HCT116 (cell line): ENCODE measurements at regions not wholly inside any gene's neighbourhood (a gene's known extent, or its start where the extent isn't known, plus 50 kb on each side); places are given as distances from the start of the nearest gene placed in this dataset.
"Not testable (repeated sequence)": the region's sequence is repeated elsewhere in the genome, so short reads cannot be mapped to it uniquely, and the experiment has no call there.

Experiments used
- ATAC-seq: fragments of 200-7000 bp; cut with Tn5 transposase; 2 replicates; pipeline ENCODE4 v1.9.1; 2020; ENCODE audit warnings: mild to moderate bottlenecking, moderate library complexity
- BruUV-seq: library from RNA; stranded (reverse); fragments of 400-500 nt; replicated peaks from 2 replicates; lab custom pipeline; 2021; lab: Mats Ljungman, UMichigan
- CTCF ChIA-PET: fragments of 300-600 bp; sonication (Branson Sonifier 250); formaldehyde crosslinking; loops from one replicate; lab custom pipeline; 2021; ENCODE audit warnings: antibody characterized with exemption; lab: Charles Lee
- POLR2A ChIA-PET: fragments of 300-600, 350-600 bp; sonication (Branson Sonifier 250); formaldehyde crosslinking; loops from one replicate; lab custom pipeline; 2021; ENCODE audit warnings: antibody characterized with exemption; lab: Charles Lee
- RAD21 ChIA-PET, 2 experiments: fragments of 300-600 bp; sonication (Branson Sonifier 250); formaldehyde crosslinking; loops; one replicate each; lab custom pipeline; 2023; ENCODE audit warnings: low total read pairs in 2 of 2; ENCODE audit not compliant: uncharacterized antibody in 2 of 2, unreplicated experiment in 2 of 2, low non-redundant PET in 1 of 2; lab: Charles Lee
- DNase-seq: peaks from one replicate; pipeline ENCODE4 v3.0.0-alpha.2; 2010; ENCODE audit warnings: low read depth, low spot score
- H2AFZ ChIP-seq: fragments of 200-600 bp; shearing (Covaris generic), sonication (generic); 2 replicates; pipeline ENCODE4 v1.6.1; 2017; ENCODE audit warnings: low read depth, mixed run types, mixed read lengths, antibody characterized with exemption, low read length; ENCODE audit not compliant: poor library complexity, severe bottlenecking
- H3K27ac ChIP-seq: 2 replicates; pipeline ENCODE4 v1.5.1; 2012; ENCODE audit warnings: low read depth, low read length
- H3K27me3 ChIP-seq: fragments of 200-600 bp; sonication (generic); 2 replicates; pipeline ENCODE4 v1.6.1; 2016; ENCODE audit warnings: mixed run types, low read length, mixed read lengths; ENCODE audit not compliant: insufficient read depth
- H3K36me3 ChIP-seq, 2 experiments: fragments of 200-500 bp in 1 of 2; fragments of 200-600 bp in 1 of 2; sonication (Bioruptor generic) in 1 of 2; sonication (generic) in 1 of 2; 2 replicates each; pipeline versions ENCODE4 v1.5.1 to v1.6.1; 2014 to 2016; ENCODE audit warnings: low read length in 2 of 2, inconsistent platforms in 1 of 2, mixed read lengths in 1 of 2, mixed run types in 1 of 2; ENCODE audit not compliant: insufficient read depth in 2 of 2, control insufficient read depth in 1 of 2
- H3K4me1 ChIP-seq, 2 experiments: fragments of 200-600 bp in 1 of 2; sonication (generic) in 1 of 2; 2 replicates each; pipeline versions ENCODE4 v1.5.1 to v1.6.1; 2012 to 2017; ENCODE audit warnings: low read length in 2 of 2, inconsistent platforms in 1 of 2, mild to moderate bottlenecking in 1 of 2, mixed read lengths in 1 of 2, mixed run types in 1 of 2, moderate library complexity in 1 of 2; ENCODE audit not compliant: insufficient read depth in 2 of 2, control insufficient read depth in 1 of 2
- H3K4me2 ChIP-seq: fragments of 200-600 bp; sonication (generic); 2 replicates; pipeline ENCODE4 v1.6.1; 2017; ENCODE audit warnings: mixed run types, low read length, mixed read lengths
- H3K4me3 ChIP-seq, 2 experiments: fragments of 200-600 bp in 1 of 2; sonication (generic) in 1 of 2; replicated peaks in 1 of 2; 2 replicates each; pipeline ENCODE4 v1.5.1; 2011 to 2016; ENCODE audit warnings: low read length in 2 of 2, control low read depth in 1 of 2, low read depth in 1 of 2, mild to moderate bottlenecking in 1 of 2, mixed read lengths in 1 of 2, mixed run types in 1 of 2
- H3K79me2 ChIP-seq: fragments of 200-600 bp; sonication (generic); 2 replicates; pipeline ENCODE4 v1.6.1; 2017; ENCODE audit warnings: mild to moderate bottlenecking, mixed run types, low read length, moderate library complexity, mixed read lengths; ENCODE audit not compliant: insufficient read depth
- H3K9ac ChIP-seq: fragments of 200-600 bp; sonication (generic); 2 replicates; pipeline ENCODE4 v1.6.1; 2016; ENCODE audit warnings: low read length, mixed read lengths
- H3K9me2 ChIP-seq: fragments of 200-600 bp; sonication (generic), shearing (Covaris generic); 2 replicates; pipeline ENCODE4 v1.6.1; 2017; ENCODE audit warnings: mixed run types, mild to moderate bottlenecking, moderate library complexity; ENCODE audit not compliant: insufficient read depth
- H3K9me3 ChIP-seq, 2 experiments: fragments of 200-500 bp in 1 of 2; fragments of 200-600 bp in 1 of 2; sonication (Bioruptor generic) in 1 of 2; sonication (generic) in 1 of 2; 2 replicates each; pipeline ENCODE4 v1.6.1; 2014 to 2017; ENCODE audit warnings: low read length in 2 of 2, mixed read lengths in 2 of 2, inconsistent platforms in 1 of 2, low read depth in 1 of 2, mild to moderate bottlenecking in 1 of 2, mixed run types in 1 of 2, moderate library complexity in 1 of 2; ENCODE audit not compliant: control insufficient read depth in 1 of 2, insufficient read depth in 1 of 2
- H4K20me1 ChIP-seq: fragments of 200-600 bp; sonication (generic), shearing (Covaris generic); 2 replicates; pipeline ENCODE4 v1.6.1; 2017; ENCODE audit warnings: mixed run types, mild to moderate bottlenecking, moderate library complexity; ENCODE audit not compliant: insufficient read depth
- intact Hi-C: fragments of 100-400 bp; cut with micrococcal nuclease; formaldehyde crosslinking; loops from 2 replicates; pipeline ENCODE4 v1.10.0; 2022

GRCh38 chr18:10619833-10620232 lies 94.0 kb downstream of the NAPG start:
- H3K4me3 ChIP-seq, H3K79me2 ChIP-seq, H3K9ac ChIP-seq, ATAC-seq, H3K4me2 ChIP-seq, CTCF ChIA-PET, H3K9me3 ChIP-seq, H3K36me3 ChIP-seq, BruUV-seq, H2AFZ ChIP-seq, H3K9me2 ChIP-seq, H3K4me1 ChIP-seq, intact Hi-C loops, RAD21 ChIA-PET, H3K27ac ChIP-seq, H4K20me1 ChIP-seq, POLR2A ChIA-PET, DNase-seq, H3K27me3 ChIP-seq: not testable (repeated sequence)
